ENCODE measurements at regions not wholly inside any gene's neighbourhood (a gene's known extent, or its start where the extent isn't known, plus 50 kb on each side); places are given as distances from the start of the nearest gene placed in this dataset.

- DNase-seq (ENCODE audit: low spot score) = no peak
These were observed 186.3 kb upstream of the TMTC4 start for GRCh38 chr13:100860866-100861265.

DNA sequence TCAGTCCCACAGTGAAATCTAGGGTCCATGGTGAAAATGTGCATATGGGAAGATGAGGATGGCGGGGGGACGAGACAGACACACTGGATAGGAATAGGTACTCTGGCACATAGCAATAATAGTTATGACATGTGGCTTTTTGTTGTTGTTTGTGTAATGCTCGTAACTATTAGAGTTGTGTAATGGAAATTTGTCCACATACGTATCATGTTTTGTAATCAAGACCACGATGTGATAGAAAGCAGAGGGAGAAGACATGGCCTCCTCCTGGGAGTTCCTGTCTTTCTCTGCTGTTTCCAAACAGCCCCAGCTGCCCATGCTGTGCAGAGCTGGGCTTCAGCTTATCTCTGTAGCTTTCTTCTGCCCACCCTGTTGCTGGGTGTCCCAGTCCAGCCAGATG is 185.3 kb upstream of the TMTC4 start:
- DNase-seq (ENCODE audit: low spot score) = no peak

DNA sequence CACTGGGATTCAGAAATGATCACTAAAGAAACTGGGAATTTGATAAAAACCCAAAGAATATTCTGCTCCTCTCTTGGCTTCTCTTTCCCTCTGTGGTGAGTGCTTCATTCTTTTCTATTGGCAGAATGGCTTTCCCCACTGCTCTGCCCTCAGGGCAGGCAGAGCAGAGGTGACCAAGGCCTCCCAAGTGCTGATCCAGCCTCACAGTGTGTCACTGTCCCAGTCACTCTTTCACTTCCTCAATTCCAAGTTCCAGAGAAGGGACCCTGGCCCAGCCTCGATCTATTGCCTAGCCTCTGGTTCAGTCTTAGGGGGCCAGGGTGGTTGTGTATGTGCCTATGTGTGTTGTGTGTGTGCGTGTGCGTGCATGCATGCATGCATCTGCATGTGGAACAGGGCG is 180.6 kb upstream of the TMTC4 start:
- DNase-seq (ENCODE audit: low spot score) = no peak

- no peak for DNase-seq (ENCODE audit: low spot score)
These were observed 179.4 kb upstream of the TMTC4 start for GRCh38 chr13:100854006-100854405.

DNA sequence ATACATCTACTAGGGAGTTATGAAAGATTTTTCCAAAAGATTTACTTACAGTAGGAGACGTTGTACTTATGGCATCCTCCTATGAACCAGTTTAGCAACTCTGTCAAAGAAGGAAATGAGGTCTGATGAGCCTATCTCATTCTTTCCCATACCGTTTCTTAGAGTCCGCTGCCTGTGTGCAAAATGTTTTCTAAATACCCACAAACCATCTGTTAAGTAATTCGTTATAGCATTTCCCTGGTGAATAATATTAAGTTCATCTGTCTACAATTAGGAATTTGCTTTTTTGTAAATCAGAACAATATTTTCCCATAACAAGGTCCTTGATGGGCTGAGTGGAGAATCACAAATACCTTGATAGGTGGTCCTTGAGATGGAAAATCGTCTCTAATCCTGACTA is 178.8 kb upstream of the TMTC4 start:
- peak; percentile 48 for DNase-seq (ENCODE audit: low spot score)

GRCh38 chr13:100852146-100852545 is 177.6 kb upstream of the TMTC4 start:
- no peak for DNase-seq (ENCODE audit: low spot score)

GRCh38 chr13:100848304-100848703 is 173.7 kb upstream of the TMTC4 start:
- DNase-seq (ENCODE audit: low spot score) = no peak

DNA sequence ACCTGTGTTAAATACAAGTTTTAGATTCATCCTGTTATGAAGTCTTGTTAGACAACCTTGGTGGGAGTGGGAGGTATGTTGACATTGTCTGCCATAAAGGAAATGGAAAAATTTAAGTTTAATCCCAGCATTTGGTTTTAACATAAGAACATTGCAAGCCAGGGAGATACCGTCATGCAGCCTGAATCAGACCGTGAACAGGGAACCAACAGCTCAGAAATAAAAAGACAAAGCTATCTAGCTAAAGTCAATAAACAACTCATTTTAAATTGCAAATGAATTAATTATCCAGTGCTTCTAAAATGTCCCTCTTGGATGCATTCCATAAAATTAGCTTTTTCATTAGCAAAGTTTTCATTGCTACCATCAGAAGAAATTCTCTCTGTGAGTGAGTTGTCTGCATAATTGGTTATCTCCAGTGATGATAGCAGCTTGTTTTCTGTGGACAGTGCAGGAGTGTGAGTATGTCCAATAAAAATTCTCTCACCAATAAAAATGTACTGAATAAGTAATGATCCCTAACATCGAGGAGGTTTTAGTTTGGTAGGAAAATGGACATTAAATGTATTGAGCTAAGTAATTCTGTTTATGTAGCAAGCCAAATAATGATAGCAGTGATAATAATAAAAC is 170.6 kb upstream of the TMTC4 start:
- no peak for DNase-seq (ENCODE audit: low spot score)

GRCh38 chr13:100842136-100842535 is 167.5 kb upstream of the TMTC4 start:
- no peak for DNase-seq (ENCODE audit: low spot score)

DNA sequence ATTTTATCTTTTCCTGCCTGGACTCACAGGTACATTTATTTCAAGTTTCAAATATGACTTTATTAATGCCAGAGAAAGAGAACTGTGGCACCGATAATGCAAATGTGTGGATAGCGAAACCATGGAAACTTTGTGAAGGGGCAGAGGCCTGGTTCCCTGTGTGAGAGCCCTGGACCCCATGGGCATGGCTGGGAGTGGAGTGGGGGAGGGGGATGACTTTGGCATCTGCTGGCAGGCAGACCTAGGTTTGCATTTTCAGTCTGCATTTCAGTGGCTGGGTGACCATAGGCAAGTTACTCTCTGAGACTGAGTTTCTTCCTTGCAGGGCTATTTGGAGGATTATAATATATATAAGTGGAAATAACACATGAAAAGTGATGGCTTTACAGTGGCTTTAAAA is 163.8 kb upstream of the TMTC4 start:
- no peak for DNase-seq (ENCODE audit: low spot score)

DNA sequence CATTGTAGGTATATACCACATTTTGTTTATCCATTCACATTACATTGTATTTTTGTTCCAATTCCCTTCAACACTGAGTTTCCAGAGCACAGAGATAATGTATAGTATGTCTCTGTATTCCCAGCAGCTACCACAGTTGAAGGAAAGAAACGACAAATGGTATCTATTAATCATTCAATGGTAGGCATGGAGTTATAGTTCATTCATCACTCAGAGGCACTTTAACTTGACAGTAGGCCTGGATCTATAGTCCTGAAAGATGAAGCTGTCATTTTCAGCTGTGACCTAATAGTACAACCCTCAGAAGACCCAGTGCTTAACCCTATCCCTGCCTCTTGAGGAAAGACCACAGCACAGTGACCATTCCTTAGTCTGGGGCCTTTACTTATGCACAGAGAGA is 163.0 kb upstream of the TMTC4 start:
- no peak for DNase-seq (ENCODE audit: low spot score)

DNA sequence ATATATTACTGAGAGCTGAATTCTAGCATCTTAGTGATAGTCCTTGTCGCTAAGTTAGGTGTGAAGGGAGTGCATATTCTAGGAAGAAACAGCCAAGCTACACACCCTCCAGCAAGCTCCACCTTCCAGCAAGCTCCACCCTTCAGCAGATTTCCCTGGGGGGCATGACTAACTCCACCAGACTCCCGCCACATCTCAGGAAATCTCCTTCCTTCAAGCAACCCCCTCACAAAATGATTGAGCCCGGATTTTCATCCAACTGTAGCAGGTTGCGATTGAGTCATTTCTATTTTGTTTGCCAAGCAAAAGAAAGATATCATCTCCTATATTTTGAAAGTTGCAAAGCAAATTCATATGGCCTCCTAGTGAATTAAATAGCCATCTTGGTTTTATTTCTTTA is 162.1 kb upstream of the TMTC4 start:
- DNase-seq (ENCODE audit: low spot score) = no peak

GRCh38 chr13:100835695-100836094 is 161.1 kb upstream of the TMTC4 start:
- no peak for DNase-seq (ENCODE audit: low spot score)

DNA sequence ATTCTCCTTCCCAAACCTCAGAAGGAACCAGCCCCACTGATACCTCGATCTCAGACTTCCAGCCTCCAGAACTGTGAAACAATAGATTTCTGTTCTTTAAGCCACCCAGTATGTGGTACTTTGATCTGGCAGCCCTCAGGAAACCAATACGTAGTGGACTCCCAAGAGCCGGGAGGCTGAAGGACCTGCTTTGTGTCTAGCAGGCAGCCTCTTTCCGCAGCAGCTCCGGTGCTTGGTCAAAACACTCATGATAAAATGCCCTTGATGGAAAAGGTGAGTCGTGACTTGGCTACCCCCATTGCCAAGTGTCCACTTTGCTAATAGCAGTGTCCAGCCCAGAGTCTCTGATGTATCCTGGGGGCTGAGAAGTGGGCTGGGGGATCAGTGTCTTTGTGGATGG is 158.8 kb upstream of the TMTC4 start:
- DNase-seq (ENCODE audit: low spot score) = no peak

DNA sequence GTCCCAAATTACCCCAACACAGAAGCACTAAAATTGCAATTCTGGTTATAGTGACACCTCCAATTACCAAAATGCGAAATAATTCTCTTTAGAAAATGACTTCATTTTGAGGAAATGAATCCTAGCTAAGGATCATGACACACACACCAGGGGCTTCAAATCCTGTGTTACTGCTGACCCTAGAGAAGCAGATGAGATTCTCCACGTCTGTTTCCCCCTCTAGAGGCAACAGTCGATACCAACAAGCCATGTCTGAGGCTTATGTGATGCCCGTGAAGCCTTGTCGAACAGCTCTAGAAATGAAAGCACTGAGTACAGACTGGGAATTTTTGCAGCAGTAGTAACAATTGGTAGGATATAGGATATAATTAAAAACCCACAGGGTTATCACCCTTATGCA is 153.6 kb upstream of the TMTC4 start:
- no peak for DNase-seq (ENCODE audit: low spot score)

DNA sequence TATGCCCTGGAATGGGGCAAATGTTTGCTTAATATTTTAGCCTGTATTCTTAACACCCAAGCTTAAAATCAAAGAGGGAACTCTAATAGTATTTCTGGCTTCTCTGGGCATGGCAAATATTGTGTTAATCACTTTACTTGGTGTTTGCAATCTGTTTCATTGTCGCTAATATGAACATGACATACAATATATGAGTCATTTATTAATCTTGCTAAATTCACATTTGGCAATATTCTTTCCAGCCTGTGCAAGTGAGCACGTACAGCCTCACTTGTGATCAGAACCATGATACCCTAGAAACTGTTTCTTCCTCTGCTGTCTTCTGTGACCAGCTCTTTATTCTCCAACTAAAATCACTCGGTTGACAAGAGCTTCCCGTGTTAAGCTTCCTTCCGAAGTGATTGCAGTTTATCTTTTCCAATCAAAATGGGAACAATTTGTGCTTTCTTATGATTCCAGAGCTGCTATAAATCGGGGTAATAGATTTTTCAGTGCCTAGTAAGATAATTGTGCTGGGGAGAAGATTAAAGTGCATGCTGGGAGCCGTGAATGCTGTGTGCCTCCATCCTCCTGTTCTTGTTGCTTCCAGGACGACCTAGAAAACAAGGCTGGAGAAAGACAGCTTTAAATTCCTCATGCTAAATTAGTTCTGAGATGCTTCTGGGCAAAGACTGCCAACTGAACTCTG is 153.0 kb upstream of the TMTC4 start:
- no peak for DNase-seq (ENCODE audit: low spot score)

DNA sequence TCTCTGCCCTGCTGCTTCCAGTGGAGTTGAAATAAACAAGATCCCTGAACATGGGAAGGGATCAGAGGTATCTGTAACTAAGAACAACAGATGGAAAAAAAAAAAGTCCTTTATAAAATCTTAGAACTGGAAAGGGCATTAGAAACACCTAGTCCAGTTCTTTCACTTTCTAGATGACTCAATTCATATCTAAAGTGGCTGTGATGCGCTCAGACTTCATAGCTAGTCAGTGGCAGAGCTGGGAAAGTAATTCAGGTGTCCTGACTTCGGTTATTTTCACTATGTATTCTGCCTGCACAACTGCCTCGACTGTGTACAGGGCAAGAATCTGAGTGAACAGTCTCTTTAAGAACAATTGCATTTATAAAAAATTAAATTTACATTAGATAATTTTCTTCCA is 151.8 kb upstream of the TMTC4 start:
- DNase-seq (ENCODE audit: low spot score) = no peak

GRCh38 chr13:100825557-100825956 is 151.0 kb upstream of the TMTC4 start:
- peak; percentile 26 for DNase-seq (ENCODE audit: low spot score)

GRCh38 chr13:100824366-100824765 is 149.8 kb upstream of the TMTC4 start:
- DNase-seq (ENCODE audit: low spot score) = no peak

GRCh38 chr13:100823448-100823847 is 148.9 kb upstream of the TMTC4 start:
- DNase-seq (ENCODE audit: low spot score) = no peak

GRCh38 chr13:100822871-100823443 is 148.4 kb upstream of the TMTC4 start:
- DNase-seq (ENCODE audit: low spot score) = no peak

GRCh38 chr13:100818711-100819110 is 144.1 kb upstream of the TMTC4 start:
- DNase-seq (ENCODE audit: low spot score) = peak; percentile 20

GRCh38 chr13:100817928-100818327 is 143.3 kb upstream of the TMTC4 start:
- peak; percentile 84 for DNase-seq (ENCODE audit: low spot score)

All from umbilical cord (tissue), 1 donor.